ENCODE measurements at regions not wholly inside any gene's neighbourhood (a gene's known extent, or its start where the extent isn't known, plus 50 kb on each side); places are given as distances from the start of the nearest gene placed in this dataset.

- H3K79me2 ChIP-seq (replicated peaks; ENCODE audit: insufficient read depth, low read length) = no peaks in the 10 kb centered on the region
- H3K36me3 ChIP-seq (ENCODE audit: insufficient read depth, low read length) = no peaks in the 10 kb centered on the region
- no peak overlapping the region for H2AFZ ChIP-seq (ENCODE audit: low read depth, low read length)
- H4K20me1 ChIP-seq (ENCODE audit: insufficient read depth) = no peaks in the 10 kb centered on the region
- peak overlapping the region; percentile 32 for H3K9ac ChIP-seq (ENCODE audit: low read length)
- no peaks in the 10 kb centered on the region for H3K9me2 ChIP-seq (ENCODE audit: insufficient read depth, low read length)
- H3K4me2 ChIP-seq (ENCODE audit: low read length) = no peak overlapping the region
- no peaks in the 10 kb centered on the region for H3K9me3 ChIP-seq (ENCODE audit: low read length)
- TF ChIP-seq REST (IDR thresholded peaks at IDR 0.05; ENCODE audit: borderline replicate concordance) = peak; percentile 35
- TF ChIP-seq CTCF (IDR thresholded peaks at IDR 0.05; ENCODE audit: poor library complexity, severe bottlenecking) = no peak
- TF ChIP-seq RAD21 (conservative IDR thresholded peaks at IDR 0.05) = no peak
- no peak for TF ChIP-seq MXI1 (conservative IDR thresholded peaks at IDR 0.05; ENCODE audit: poor library complexity, severe bottlenecking)
- TF ChIP-seq EP300 (conservative IDR thresholded peaks at IDR 0.05; ENCODE audit: poor library complexity, severe bottlenecking) = peak; percentile 94
- TF ChIP-seq EZH2 (IDR thresholded peaks at IDR 0.05; ENCODE audit: borderline replicate concordance, insufficient read depth, low read length, poor library complexity, severe bottlenecking) = no peak
- peak; percentile 82 for TF ChIP-seq POLR2AphosphoS5 (IDR thresholded peaks at IDR 0.05)
- no peak for TF ChIP-seq SMC3 (conservative IDR thresholded peaks at IDR 0.05; ENCODE audit: poor library complexity)
- no peak for TF ChIP-seq TAF1 (IDR thresholded peaks at IDR 0.05; ENCODE audit: low read depth)
- H3K4me3 ChIP-seq (ENCODE audit: low read length) = peak overlapping the region; percentile 6
- no peaks in the 10 kb centered on the region for H3F3A ChIP-seq (ENCODE audit: insufficient read depth, low read length, poor library complexity, severe bottlenecking)
- H3K27me3 ChIP-seq (ENCODE audit: insufficient read depth, low read depth, low read length) = no peaks in the 10 kb centered on the region
- peak overlapping the region; percentile 63 for H3K27ac ChIP-seq (ENCODE audit: low read length)
Observed at GRCh38 chr3:140821493-140821892, 120.1 kb upstream of the SLC25A36 start.

- Histone ChIP-seq H2AFZ (ENCODE audit: low read depth, low read length) (no peak overlapping the region), H3K36me3 (ENCODE audit: insufficient read depth, low read length) (no peaks in the 10 kb centered on the region), H3K9me2 (ENCODE audit: insufficient read depth, low read length) (no peaks in the 10 kb centered on the region)
Observed at GRCh38 chr3:140822401-140823047, 119.1 kb upstream of the SLC25A36 start.

More at GRCh38 chr3:140822401-140823047, 119.1 kb upstream of the SLC25A36 start:
- Histone ChIP-seq H3K9ac (ENCODE audit: low read length) (no peak overlapping the region), H3K79me2 (replicated peaks; ENCODE audit: insufficient read depth, low read length) (no peaks in the 10 kb centered on the region), H3K27ac (ENCODE audit: low read length) (no peak overlapping the region), H3K4me2 (ENCODE audit: low read length) (no peak overlapping the region), H4K20me1 (ENCODE audit: insufficient read depth) (no peaks in the 10 kb centered on the region), H3K9me3 (ENCODE audit: low read length) (no peaks in the 10 kb centered on the region), H3F3A (ENCODE audit: insufficient read depth, low read length, poor library complexity, severe bottlenecking) (no peaks in the 10 kb centered on the region), H3K4me3 (ENCODE audit: low read length) (no peak overlapping the region), H3K27me3 (ENCODE audit: insufficient read depth, low read depth, low read length) (no peaks in the 10 kb centered on the region)
- TF ChIP-seq REST (IDR thresholded peaks at IDR 0.05; ENCODE audit: borderline replicate concordance) = no peak
- no peak for TF ChIP-seq EP300 (conservative IDR thresholded peaks at IDR 0.05; ENCODE audit: poor library complexity, severe bottlenecking)
- no peak for TF ChIP-seq EZH2 (IDR thresholded peaks at IDR 0.05; ENCODE audit: borderline replicate concordance, insufficient read depth, low read length, poor library complexity, severe bottlenecking)
- no peak for TF ChIP-seq MXI1 (conservative IDR thresholded peaks at IDR 0.05; ENCODE audit: poor library complexity, severe bottlenecking)
- TF ChIP-seq TAF1 (IDR thresholded peaks at IDR 0.05; ENCODE audit: low read depth) = no peak
- no peak for TF ChIP-seq RAD21 (conservative IDR thresholded peaks at IDR 0.05)
- TF ChIP-seq POLR2AphosphoS5 (IDR thresholded peaks at IDR 0.05) = no peak
- no peak for TF ChIP-seq CTCF (IDR thresholded peaks at IDR 0.05; ENCODE audit: poor library complexity, severe bottlenecking)
- no peak for TF ChIP-seq SMC3 (conservative IDR thresholded peaks at IDR 0.05; ENCODE audit: poor library complexity)
